ENCODE measurements at regions not wholly inside any gene's neighbourhood (a gene's known extent, or its start where the extent isn't known, plus 50 kb on each side); places are given as distances from the start of the nearest gene placed in this dataset.

DNA sequence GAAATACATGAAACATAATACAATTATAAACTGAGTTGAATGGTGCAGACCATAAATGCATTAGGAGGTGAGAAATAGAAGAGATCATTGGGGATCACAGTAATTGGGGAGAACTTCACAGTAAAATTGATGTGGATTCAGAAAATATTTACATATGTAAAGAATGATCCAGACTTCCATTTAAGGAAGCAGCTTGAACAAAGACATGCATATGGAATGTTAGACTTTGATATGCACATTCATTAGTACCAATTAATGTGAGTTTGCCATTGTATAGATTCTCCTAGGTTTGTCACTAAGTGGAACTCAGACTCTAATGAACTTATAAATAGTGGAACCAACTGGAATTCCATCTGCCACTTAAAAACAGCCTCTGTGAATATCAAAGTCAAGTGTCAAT is 235.6 kb downstream of the PARM1 start:
- no peaks in the 10 kb centered on the region for H3K27me3 ChIP-seq (ENCODE audit: control insufficient read depth in 2 of 2, insufficient read depth in 2 of 2, low read length in 2 of 2)
- H3K9me1 ChIP-seq (ENCODE audit: control insufficient read depth, insufficient read depth, low read length), result no peaks in the 10 kb centered on the region
- H3K4me3 ChIP-seq, result no peak overlapping the region
- H3K27ac ChIP-seq (ENCODE audit: extremely low read depth, low read depth, low read length), result no peak overlapping the region
- no peak for FAIRE-seq
- no peak overlapping the region for H2AFZ ChIP-seq (ENCODE audit: low read depth, low read length)
- no peak for DNase-seq (ENCODE audit: extremely low read depth in 1 of 4, low spot score in 3 of 4)
- TF ChIP-seq, protein P1, sequence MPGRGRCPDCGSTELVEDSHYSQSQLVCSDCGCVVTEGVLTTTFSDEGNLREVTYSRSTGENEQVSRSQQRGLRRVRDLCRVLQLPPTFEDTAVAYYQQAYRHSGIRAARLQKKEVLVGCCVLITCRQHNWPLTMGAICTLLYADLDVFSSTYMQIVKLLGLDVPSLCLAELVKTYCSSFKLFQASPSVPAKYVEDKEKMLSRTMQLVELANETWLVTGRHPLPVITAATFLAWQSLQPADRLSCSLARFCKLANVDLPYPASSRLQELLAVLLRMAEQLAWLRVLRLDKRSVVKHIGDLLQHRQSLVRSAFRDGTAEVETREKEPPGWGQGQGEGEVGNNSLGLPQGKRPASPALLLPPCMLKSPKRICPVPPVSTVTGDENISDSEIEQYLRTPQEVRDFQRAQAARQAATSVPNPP (IDR thresholded peaks at IDR 0.05; ENCODE audit: borderline replicate concordance, insufficient read depth, insufficient read length), result no peak
- TF ChIP-seq, protein P2, sequence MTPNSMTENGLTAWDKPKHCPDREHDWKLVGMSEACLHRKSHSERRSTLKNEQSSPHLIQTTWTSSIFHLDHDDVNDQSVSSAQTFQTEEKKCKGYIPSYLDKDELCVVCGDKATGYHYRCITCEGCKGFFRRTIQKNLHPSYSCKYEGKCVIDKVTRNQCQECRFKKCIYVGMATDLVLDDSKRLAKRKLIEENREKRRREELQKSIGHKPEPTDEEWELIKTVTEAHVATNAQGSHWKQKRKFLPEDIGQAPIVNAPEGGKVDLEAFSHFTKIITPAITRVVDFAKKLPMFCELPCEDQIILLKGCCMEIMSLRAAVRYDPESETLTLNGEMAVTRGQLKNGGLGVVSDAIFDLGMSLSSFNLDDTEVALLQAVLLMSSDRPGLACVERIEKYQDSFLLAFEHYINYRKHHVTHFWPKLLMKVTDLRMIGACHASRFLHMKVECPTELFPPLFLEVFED (CRISPR knock-in tag; conservative IDR thresholded peaks at IDR 0.05), result no peak
- TF ChIP-seq, protein P3, sequence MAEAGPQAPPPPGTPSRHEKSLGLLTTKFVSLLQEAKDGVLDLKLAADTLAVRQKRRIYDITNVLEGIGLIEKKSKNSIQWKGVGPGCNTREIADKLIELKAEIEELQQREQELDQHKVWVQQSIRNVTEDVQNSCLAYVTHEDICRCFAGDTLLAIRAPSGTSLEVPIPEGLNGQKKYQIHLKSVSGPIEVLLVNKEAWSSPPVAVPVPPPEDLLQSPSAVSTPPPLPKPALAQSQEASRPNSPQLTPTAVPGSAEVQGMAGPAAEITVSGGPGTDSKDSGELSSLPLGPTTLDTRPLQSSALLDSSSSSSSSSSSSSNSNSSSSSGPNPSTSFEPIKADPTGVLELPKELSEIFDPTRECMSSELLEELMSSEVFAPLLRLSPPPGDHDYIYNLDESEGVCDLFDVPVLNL (CRISPR knock-in tag; IDR thresholded peaks at IDR 0.05; ENCODE audit: low read depth), result no peak
- TF ChIP-seq TAF9B (IDR thresholded peaks at IDR 0.05; ENCODE audit: partially characterized antibody) (no peak), ZNF717 (CRISPR knock-in tag; IDR thresholded peaks at IDR 0.05) (no peak), JUND (IDR thresholded peaks at IDR 0.05; ENCODE audit: borderline replicate concordance, low read depth, low read length) (no peak), JUND (tag; IDR thresholded peaks at IDR 0.05; ENCODE audit: borderline replicate concordance, low read depth, low read length) (no peak), ZNF140 (CRISPR knock-in tag; IDR thresholded peaks at IDR 0.05) (no peak), EGR1 (conservative IDR thresholded peaks at IDR 0.05) (no peak), BMI1 (IDR thresholded peaks at IDR 0.05; ENCODE audit: low read length) (no peak), FOXP1 (CRISPR knock-in tag; IDR thresholded peaks at IDR 0.05) (no peak), TEAD4 (IDR thresholded peaks at IDR 0.05; ENCODE audit: low read length) (no peak), TEAD4 (CRISPR knock-in tag; IDR thresholded peaks at IDR 0.05; ENCODE audit: borderline replicate concordance) (no peak), HNRNPK (IDR thresholded peaks at IDR 0.05; ENCODE audit: low read depth, low read length, poor library complexity, severe bottlenecking) (no peak), ZNF184 (CRISPR knock-in tag; IDR thresholded peaks at IDR 0.05) (no peak)
- TF ChIP-seq, protein P4, sequence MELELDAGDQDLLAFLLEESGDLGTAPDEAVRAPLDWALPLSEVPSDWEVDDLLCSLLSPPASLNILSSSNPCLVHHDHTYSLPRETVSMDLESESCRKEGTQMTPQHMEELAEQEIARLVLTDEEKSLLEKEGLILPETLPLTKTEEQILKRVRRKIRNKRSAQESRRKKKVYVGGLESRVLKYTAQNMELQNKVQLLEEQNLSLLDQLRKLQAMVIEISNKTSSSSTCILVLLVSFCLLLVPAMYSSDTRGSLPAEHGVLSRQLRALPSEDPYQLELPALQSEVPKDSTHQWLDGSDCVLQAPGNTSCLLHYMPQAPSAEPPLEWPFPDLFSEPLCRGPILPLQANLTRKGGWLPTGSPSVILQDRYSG (tag; conservative IDR thresholded peaks at IDR 0.05; ENCODE audit: low read depth), result no peak
- H3K4me1 ChIP-seq (replicated peaks in 1 of 2; ENCODE audit: control insufficient read depth in 2 of 2, insufficient read depth in 2 of 2, low read length in 2 of 2), result no peaks in the 10 kb centered on the region
- no peaks in the 10 kb centered on the region for H3K9me3 ChIP-seq (replicated peaks; ENCODE audit: control insufficient read depth, insufficient read depth, low read depth, low read length)
- intact Hi-C loops (cut with micrococcal nuclease) (no loop called here), in situ Hi-C loops (cut with MboI) (no loop called here)
- no peaks in the 10 kb centered on the region for H4K20me1 ChIP-seq (replicated peaks; ENCODE audit: control insufficient read depth, insufficient read depth, low read length)
- ChIA-PET CTCF (ENCODE audit: low intra/inter-chr PET ratio) (no interaction called here), POLR2A (no interaction called here)
- no peak overlapping the region for H3K4me2 ChIP-seq (ENCODE audit: insufficient read depth, low read length)
- no peak for ATAC-seq
- H3K36me3 ChIP-seq (ENCODE audit: control insufficient read depth, insufficient read depth, low read length), result no peaks in the 10 kb centered on the region
- BruUV-seq (replicated peaks), result no TSS peak
- no peaks in the 10 kb centered on the region for H3K79me2 ChIP-seq (ENCODE audit: control insufficient read depth, insufficient read depth, low read length)
- H3K9ac ChIP-seq (ENCODE audit: insufficient read depth in 1 of 2, low read depth in 2 of 2, low read length in 2 of 2), result no peak overlapping the region
